CD14-positive monocyte (primary cell): ENCODE measurements at regions not wholly inside any gene's neighbourhood (a gene's known extent, or its start where the extent isn't known, plus 50 kb on each side); places are given as distances from the start of the nearest gene placed in this dataset.

Source experiments
- DNase-seq, 3 donors: peaks; one replicate each; pipeline ENCODE4 v3.0.0-alpha.2; 2011 to 2022
- H2AFZ ChIP-seq: 2 replicates; pipeline ENCODE4 v1.6.0; 2012; ENCODE audit warnings: mild to moderate bottlenecking, low read depth, low read length, inconsistent platforms; ENCODE audit not compliant: insufficient read depth, poor library complexity, severe bottlenecking
- H3K27ac ChIP-seq, 2 donors: 1 replicate in 1 of 2; 2 replicates in 1 of 2; pipeline ENCODE4 v1.5.1; 2012 to 2013; ENCODE audit warnings: low read length in 2 of 2, control low read depth in 1 of 2, inconsistent platforms in 1 of 2, low read depth in 1 of 2, mild to moderate bottlenecking in 1 of 2
- H3K27me3 ChIP-seq, 2 donors: one replicate each; pipeline versions ENCODE4 v1.6.0 to v1.6.1; 2011 to 2013; ENCODE audit warnings: low read length in 2 of 2; ENCODE audit not compliant: control insufficient read depth in 2 of 2, insufficient read depth in 2 of 2
- H3K36me3 ChIP-seq, 2 donors: replicated peaks in 1 of 2; 1 replicate in 1 of 2; 2 replicates in 1 of 2; pipeline versions ENCODE4 v1.5.1 to v1.6.1; 2012 to 2013; ENCODE audit warnings: low read length in 2 of 2, control low read depth in 1 of 2, inconsistent platforms in 1 of 2, mild to moderate bottlenecking in 1 of 2; ENCODE audit not compliant: insufficient read depth in 2 of 2, control insufficient read depth in 1 of 2
- H3K4me1 ChIP-seq, 2 donors: 1 replicate in 1 of 2; 2 replicates in 1 of 2; pipeline versions ENCODE4 v1.5.1 to v1.6.1; 2012 to 2013; ENCODE audit warnings: low read length in 2 of 2, control low read depth in 1 of 2, inconsistent platforms in 1 of 2, mild to moderate bottlenecking in 1 of 2, moderate library complexity in 1 of 2; ENCODE audit not compliant: insufficient read depth in 2 of 2, control insufficient read depth in 1 of 2
- H3K4me2 ChIP-seq: replicated peaks from 2 replicates; pipeline ENCODE3; 2012; ENCODE audit warnings: low read length, moderate library complexity, mild to moderate bottlenecking; ENCODE audit not compliant: poor library complexity, severe bottlenecking; ENCODE audit errors: extremely low read depth
- H3K4me3 ChIP-seq, 3 experiments: fragments of 200-600 bp in 1 of 3; sonication (generic) in 1 of 3; replicated peaks in 1 of 3; 1 replicate in 2 of 3; 2 replicates in 1 of 3; pipeline ENCODE4 v1.5.1; 2011 to 2013; ENCODE audit warnings: low read length in 3 of 3, mild to moderate bottlenecking in 3 of 3, control low read depth in 2 of 3, low read depth in 2 of 3, inconsistent platforms in 1 of 3, moderate library complexity in 1 of 3
- H3K79me2 ChIP-seq: 2 replicates; pipeline ENCODE4 v1.6.0; 2012; ENCODE audit warnings: mild to moderate bottlenecking, control low read depth, inconsistent platforms, low read length, moderate library complexity; ENCODE audit not compliant: insufficient read depth
- H3K9ac ChIP-seq: 2 replicates; pipeline ENCODE4 v1.6.0; 2017; ENCODE audit warnings: low read length, mild to moderate bottlenecking; ENCODE audit not compliant: insufficient read depth, poor library complexity, severe bottlenecking
- H3K9me3 ChIP-seq, 2 donors: replicated peaks in 1 of 2; 1 replicate in 1 of 2; 2 replicates in 1 of 2; pipeline versions ENCODE4 v1.5.1 to v1.6.1; 2012 to 2013; ENCODE audit warnings: low read length in 2 of 2, control low read depth in 1 of 2; ENCODE audit not compliant: control insufficient read depth in 1 of 2, insufficient read depth in 1 of 2
- H4K20me1 ChIP-seq: 2 replicates; pipeline ENCODE4 v1.6.0; 2012; ENCODE audit warnings: mild to moderate bottlenecking, low read length, control low read depth, moderate library complexity; ENCODE audit not compliant: insufficient read depth
- H3K27ac Mint-ChIP-seq, 7 donors: one replicate each; pipeline ENCODE4 v1.8.0; 2020; ENCODE audit warnings: mild to moderate bottlenecking in 7 of 7, mixed read lengths in 7 of 7, moderate library complexity in 6 of 7, inconsistent platforms in 2 of 7
- H3K27me3 Mint-ChIP-seq, 3 donors: one replicate each; pipeline ENCODE4 v1.8.0; 2021 to 2022; ENCODE audit warnings: low read depth in 3 of 3, mild to moderate bottlenecking in 3 of 3, mixed read lengths in 3 of 3, moderate library complexity in 3 of 3, inconsistent platforms in 1 of 3
- H3K36me3 Mint-ChIP-seq, 2 donors: one replicate each; pipeline ENCODE4 v1.8.0; 2020; ENCODE audit warnings: mixed read lengths in 2 of 2, inconsistent platforms in 1 of 2, mild to moderate bottlenecking in 1 of 2
- H3K4me1 Mint-ChIP-seq: one replicate; pipeline ENCODE4 v1.8.0; 2020; ENCODE audit warnings: mild to moderate bottlenecking, mixed read lengths
- H3K4me3 Mint-ChIP-seq, 2 donors: one replicate each; pipeline ENCODE4 v1.8.0; 2020; ENCODE audit warnings: mild to moderate bottlenecking in 2 of 2, mixed read lengths in 2 of 2, moderate library complexity in 1 of 2
- H3K9me3 Mint-ChIP-seq, 7 donors: one replicate each; pipeline ENCODE4 v1.8.0; 2020 to 2022; ENCODE audit warnings: mixed read lengths in 7 of 7, mild to moderate bottlenecking in 6 of 7, moderate library complexity in 6 of 7, inconsistent platforms in 2 of 7
- WGBS: methylation state at CpG from one replicate; pipeline ENCODE4 v1.1.5; 2013; ENCODE audit warnings: missing lambda C conversion rate; ENCODE audit not compliant: insufficient coverage; 5-methylcytosine and 5-hydroxymethylcytosine counted together
- intact Hi-C, 2 donors: fragments of 100-400 bp; cut with micrococcal nuclease; formaldehyde crosslinking; loops; one replicate each; pipeline versions ENCODE4 v1.15.0 to v1.15.1; 2023
- TF ChIP-seq, protein P1 (sequence below): fragments of 200-600 bp; IDR thresholded peaks from one replicate; pipeline ENCODE4 v1.8.0; 2022; ENCODE audit warnings: antibody characterized with exemption, mild to moderate bottlenecking

GRCh38 chrX:130502016-130502570, 100.3 kb downstream of the RBMX2 start:
- no peak overlapping the region for H3K27ac Mint-ChIP-seq
- H3K9me3 ChIP-seq = no peaks in the 10 kb centered on the region
- no peak overlapping the region for H3K4me3 ChIP-seq
- no peaks in the 10 kb centered on the region for H3K79me2 ChIP-seq
- TF ChIP-seq, protein P1, sequence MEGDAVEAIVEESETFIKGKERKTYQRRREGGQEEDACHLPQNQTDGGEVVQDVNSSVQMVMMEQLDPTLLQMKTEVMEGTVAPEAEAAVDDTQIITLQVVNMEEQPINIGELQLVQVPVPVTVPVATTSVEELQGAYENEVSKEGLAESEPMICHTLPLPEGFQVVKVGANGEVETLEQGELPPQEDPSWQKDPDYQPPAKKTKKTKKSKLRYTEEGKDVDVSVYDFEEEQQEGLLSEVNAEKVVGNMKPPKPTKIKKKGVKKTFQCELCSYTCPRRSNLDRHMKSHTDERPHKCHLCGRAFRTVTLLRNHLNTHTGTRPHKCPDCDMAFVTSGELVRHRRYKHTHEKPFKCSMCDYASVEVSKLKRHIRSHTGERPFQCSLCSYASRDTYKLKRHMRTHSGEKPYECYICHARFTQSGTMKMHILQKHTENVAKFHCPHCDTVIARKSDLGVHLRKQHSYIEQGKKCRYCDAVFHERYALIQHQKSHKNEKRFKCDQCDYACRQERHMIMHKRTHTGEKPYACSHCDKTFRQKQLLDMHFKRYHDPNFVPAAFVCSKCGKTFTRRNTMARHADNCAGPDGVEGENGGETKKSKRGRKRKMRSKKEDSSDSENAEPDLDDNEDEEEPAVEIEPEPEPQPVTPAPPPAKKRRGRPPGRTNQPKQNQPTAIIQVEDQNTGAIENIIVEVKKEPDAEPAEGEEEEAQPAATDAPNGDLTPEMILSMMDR = no peak
- no peak overlapping the region for H3K27ac ChIP-seq
- WGBS = 93% methylated on average over 3 of the region's 3 CpGs
- no peaks in the 10 kb centered on the region for H3K36me3 Mint-ChIP-seq
- no peak overlapping the region for H3K4me2 ChIP-seq
- no peaks in the 10 kb centered on the region for H3K27me3 ChIP-seq
- H3K36me3 ChIP-seq = no peaks in the 10 kb centered on the region
- H3K9ac ChIP-seq = no peak overlapping the region
- H3K9me3 Mint-ChIP-seq = peaks cover 0 to 8% (median 2%) of the 10 kb centered on the region in 7 donors
- no peak overlapping the region for H2AFZ ChIP-seq
- no peak for DNase-seq
- intact Hi-C loops = no loop called here
- H3K4me1 ChIP-seq = no peaks in the 10 kb centered on the region
- H3K4me1 Mint-ChIP-seq = no peaks in the 10 kb centered on the region
- no peak overlapping the region for H3K4me3 Mint-ChIP-seq
- peaks cover 4 to 5% (median 4%) of the 10 kb centered on the region in 3 donors for H3K27me3 Mint-ChIP-seq
- no peaks in the 10 kb centered on the region for H4K20me1 ChIP-seq

- Histone ChIP-seq H3K9me3 (no peaks in the 10 kb centered on the region), H3K4me3 (no peak overlapping the region), H3K27me3 (no peaks in the 10 kb centered on the region), H3K9ac (no peak overlapping the region), H3K36me3 (no peaks in the 10 kb centered on the region), H3K4me2 (no peak overlapping the region), H3K79me2 (no peaks in the 10 kb centered on the region), H4K20me1 (no peaks in the 10 kb centered on the region), H2AFZ (no peak overlapping the region), H3K4me1 (no peaks in the 10 kb centered on the region), H3K27ac (no peak overlapping the region)
- intact Hi-C loops = no loop called here
- TF ChIP-seq, protein P1 = no peak
- H3K4me3 Mint-ChIP-seq = no peak overlapping the region
- H3K36me3 Mint-ChIP-seq = no peaks in the 10 kb centered on the region
- H3K9me3 Mint-ChIP-seq = peaks cover 0 to 8% (median 2%) of the 10 kb centered on the region in 7 donors
- no peaks in the 10 kb centered on the region for H3K4me1 Mint-ChIP-seq
- no CpG with 5 or more reads among the region's 2 CpGs for WGBS
- H3K27me3 Mint-ChIP-seq = peaks cover 0 to 3% (median 2%) of the 10 kb centered on the region in 3 donors
- no peak for DNase-seq
- H3K27ac Mint-ChIP-seq = no peak overlapping the region
These were observed 102.2 kb downstream of the RBMX2 start for GRCh38 chrX:130504019-130504418.
